Fibroblast of the aortic adventitia (primary cell): ENCODE measurements at regions not wholly inside any gene's neighbourhood (a gene's known extent, or its start where the extent isn't known, plus 50 kb on each side); places are given as distances from the start of the nearest gene placed in this dataset.

ENCODE experiments used
- DNase-seq: peaks from one replicate; pipeline ENCODE4 v3.0.0-alpha.2; 2010; ENCODE audit warnings: low read depth
- H3K4me3 ChIP-seq: 2 replicates; pipeline ENCODE4 v1.5.1; 2011; ENCODE audit warnings: low read depth, mild to moderate bottlenecking, control low read depth, low read length, moderate library complexity
- TF ChIP-seq, protein P1 (sequence below): IDR thresholded peaks from 2 replicates; pipeline ENCODE4 v1.5.1; 2011; ENCODE audit warnings: mild to moderate bottlenecking, low read length, control low read depth, inconsistent platforms; ENCODE audit not compliant: insufficient read depth

- H3K4me3 ChIP-seq = no peak overlapping the region
- no peak for DNase-seq
- TF ChIP-seq, protein P1, sequence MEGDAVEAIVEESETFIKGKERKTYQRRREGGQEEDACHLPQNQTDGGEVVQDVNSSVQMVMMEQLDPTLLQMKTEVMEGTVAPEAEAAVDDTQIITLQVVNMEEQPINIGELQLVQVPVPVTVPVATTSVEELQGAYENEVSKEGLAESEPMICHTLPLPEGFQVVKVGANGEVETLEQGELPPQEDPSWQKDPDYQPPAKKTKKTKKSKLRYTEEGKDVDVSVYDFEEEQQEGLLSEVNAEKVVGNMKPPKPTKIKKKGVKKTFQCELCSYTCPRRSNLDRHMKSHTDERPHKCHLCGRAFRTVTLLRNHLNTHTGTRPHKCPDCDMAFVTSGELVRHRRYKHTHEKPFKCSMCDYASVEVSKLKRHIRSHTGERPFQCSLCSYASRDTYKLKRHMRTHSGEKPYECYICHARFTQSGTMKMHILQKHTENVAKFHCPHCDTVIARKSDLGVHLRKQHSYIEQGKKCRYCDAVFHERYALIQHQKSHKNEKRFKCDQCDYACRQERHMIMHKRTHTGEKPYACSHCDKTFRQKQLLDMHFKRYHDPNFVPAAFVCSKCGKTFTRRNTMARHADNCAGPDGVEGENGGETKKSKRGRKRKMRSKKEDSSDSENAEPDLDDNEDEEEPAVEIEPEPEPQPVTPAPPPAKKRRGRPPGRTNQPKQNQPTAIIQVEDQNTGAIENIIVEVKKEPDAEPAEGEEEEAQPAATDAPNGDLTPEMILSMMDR = no peak
Observed at GRCh38 chr4:32002037-32002747, 1282.0 kb downstream of the PCDH7 start.

DNA sequence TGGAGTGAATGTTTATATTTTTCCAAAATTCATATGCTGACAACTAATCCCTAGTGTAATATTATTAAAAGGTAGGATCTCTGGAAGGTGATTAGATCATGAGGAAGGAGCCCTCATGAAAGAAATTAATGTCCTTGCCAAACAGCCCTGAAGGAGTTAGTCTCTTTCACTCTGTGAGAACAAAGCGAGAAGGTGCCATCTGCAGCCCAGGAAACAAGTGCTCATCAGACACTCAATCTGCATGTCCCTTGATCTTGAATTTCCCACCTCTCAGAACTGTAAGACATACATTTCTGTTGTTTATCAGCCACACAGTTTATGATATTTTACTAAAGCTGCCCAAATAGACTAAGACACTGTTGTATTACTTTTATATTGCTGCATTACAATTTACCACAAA is 1283.4 kb downstream of the PCDH7 start:
- TF ChIP-seq, protein P1 = no peak
- DNase-seq = no peak

DNA sequence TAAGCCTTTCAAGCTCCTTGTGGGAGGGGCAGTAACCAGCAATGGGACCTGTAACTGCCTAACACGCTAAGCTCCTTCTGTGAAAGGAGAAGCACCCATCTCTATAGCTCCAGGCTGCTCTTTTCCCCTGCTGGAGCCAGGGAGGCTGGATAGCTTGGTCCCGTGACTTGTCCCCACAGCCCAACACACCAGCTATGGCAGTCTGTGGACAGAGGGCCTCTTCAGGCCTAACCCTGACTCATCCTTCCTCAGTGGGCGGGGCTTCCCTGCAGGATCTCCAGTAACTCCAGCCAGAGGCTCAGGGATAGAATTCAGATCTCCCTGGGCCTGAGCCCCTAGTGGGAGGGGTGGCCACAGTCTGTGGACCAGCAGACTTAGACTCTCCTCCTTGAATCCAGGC is 1290.1 kb downstream of the PCDH7 start:
- no peak overlapping the region for H3K4me3 ChIP-seq
- TF ChIP-seq, protein P1 = no peak
- DNase-seq = no peak

More for the DNA sequence above, 1283.4 kb downstream of the PCDH7 start:
- no peak overlapping the region for H3K4me3 ChIP-seq

- TF ChIP-seq, protein P1 = no peak
- DNase-seq = peak; percentile 80
- H3K4me3 ChIP-seq = no peak overlapping the region
Observed at GRCh38 chr4:32022071-32022470, 1301.9 kb downstream of the PCDH7 start.

- no peak overlapping the region for H3K4me3 ChIP-seq
- peak; percentile 30 for DNase-seq
- TF ChIP-seq, protein P1 = no peak
Observed at GRCh38 chr4:32025851-32026459, 1305.8 kb downstream of the PCDH7 start.

DNA sequence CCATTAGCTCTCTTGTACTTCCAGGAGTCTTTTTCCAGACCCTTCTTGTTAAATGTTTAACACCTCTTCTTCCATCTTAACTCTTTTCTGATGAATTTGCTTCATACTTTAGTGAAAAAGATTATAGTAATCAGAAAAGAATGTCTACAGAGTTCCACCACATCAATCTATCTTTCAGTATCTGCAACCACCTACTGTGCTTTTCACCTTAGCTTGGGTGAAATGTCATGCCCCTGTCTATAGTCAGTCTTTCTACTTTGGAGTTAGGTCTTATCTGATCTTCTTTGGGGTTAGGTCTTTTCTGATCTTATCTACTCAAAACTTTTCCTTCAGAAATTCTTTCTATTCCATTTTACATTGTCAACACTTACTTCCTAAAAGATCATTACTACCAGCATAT is 1310.2 kb downstream of the PCDH7 start:
- no peak for DNase-seq
- TF ChIP-seq, protein P1 = no peak
- no peak overlapping the region for H3K4me3 ChIP-seq
